Spinal cord (tissue), 9 donors: ENCODE measurements at regions not wholly inside any gene's neighbourhood (a gene's known extent, or its start where the extent isn't known, plus 50 kb on each side); places are given as distances from the start of the nearest gene placed in this dataset.
"Not testable (repeated sequence)": the region's sequence is repeated elsewhere in the genome, so short reads cannot be mapped to it uniquely, and the experiment has no call there.

ENCODE experiments used
- DNase-seq, 6 donors: peaks; one replicate each; pipeline versions ENCODE4 v3.0.0 to v3.0.0-alpha.2; 2013 to 2015; ENCODE audit warnings: low spot score in 6 of 6, low read depth in 4 of 6
- H3K27ac ChIP-seq: one replicate; pipeline ENCODE4 v1.5.1; 2013; ENCODE audit warnings: low read depth, low read length, control low read depth
- H3K27me3 ChIP-seq: one replicate; pipeline ENCODE4 v1.6.1; 2013; ENCODE audit warnings: low read length; ENCODE audit not compliant: control insufficient read depth, insufficient read depth
- H3K36me3 ChIP-seq: one replicate; pipeline ENCODE4 v1.6.1; 2013; ENCODE audit warnings: low read length; ENCODE audit not compliant: control insufficient read depth, insufficient read depth
- H3K4me1 ChIP-seq: one replicate; pipeline ENCODE4 v1.6.1; 2013; ENCODE audit warnings: low read length; ENCODE audit not compliant: control insufficient read depth, insufficient read depth
- H3K4me3 ChIP-seq: one replicate; pipeline ENCODE4 v1.5.1; 2013; ENCODE audit warnings: low read depth, low read length, control low read depth
- H3K9me3 ChIP-seq: one replicate; pipeline ENCODE4 v1.6.1; 2013; ENCODE audit warnings: low read length; ENCODE audit not compliant: control insufficient read depth, insufficient read depth
- WGBS: methylation state at CpG from one replicate; pipeline ENCODE4 v1.1.5; 2013; ENCODE audit warnings: missing lambda C conversion rate; ENCODE audit not compliant: insufficient coverage; 5-methylcytosine and 5-hydroxymethylcytosine counted together
- donor health status: healthy.

DNA sequence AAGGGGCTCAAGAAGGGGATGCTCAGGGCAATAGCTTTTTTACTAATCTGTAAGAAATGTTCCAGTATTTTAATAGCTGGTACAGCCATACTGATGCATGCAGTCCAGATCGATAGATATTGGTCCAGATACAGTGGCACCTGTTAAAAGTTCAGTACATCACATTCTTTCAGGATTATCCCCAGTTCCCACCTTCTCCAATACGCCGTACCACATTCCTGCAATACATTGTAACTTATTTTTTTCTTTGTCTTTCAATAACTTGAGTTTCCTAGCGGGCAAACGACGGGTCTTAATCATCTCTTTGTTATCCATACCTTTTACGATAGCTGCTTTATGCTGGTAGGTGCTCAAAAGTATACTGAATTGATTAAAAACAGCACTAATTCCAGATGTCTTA lies 136.1 kb upstream of the NBPF19 start:
- H3K9me3 ChIP-seq, H3K27ac ChIP-seq, H3K36me3 ChIP-seq, H3K4me3 ChIP-seq, H3K4me1 ChIP-seq, H3K27me3 ChIP-seq, DNase-seq: not testable (repeated sequence)
- WGBS = no CpG with 5 or more reads among the region's 7 CpGs

- not testable (repeated sequence) for H3K27me3 ChIP-seq, DNase-seq, H3K9me3 ChIP-seq, H3K36me3 ChIP-seq, H3K4me1 ChIP-seq, H3K4me3 ChIP-seq, H3K27ac ChIP-seq
- WGBS = no CpG with 5 or more reads among the region's 1 CpG
These were observed 125.4 kb upstream of the NBPF19 start for GRCh38 chr1:149349448-149349847.

DNA sequence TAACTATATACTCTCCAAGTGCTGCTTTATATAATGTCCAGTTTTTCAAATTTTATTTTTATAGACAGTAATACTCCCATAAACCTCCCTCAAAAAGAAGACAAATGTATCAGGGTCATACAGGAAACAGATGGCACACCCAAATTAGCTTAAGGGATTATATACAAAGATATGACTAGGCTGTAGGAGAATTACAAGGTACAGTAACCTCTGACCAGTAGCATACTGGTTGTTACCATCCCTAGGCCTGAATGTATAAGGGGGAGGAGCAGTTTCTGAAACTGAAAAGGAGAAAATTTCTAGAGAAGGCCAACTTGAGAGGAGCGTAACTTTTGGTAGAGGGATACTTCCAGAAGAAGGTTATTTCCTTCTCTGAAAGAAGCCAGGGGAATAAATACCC lies 122.6 kb upstream of the NBPF19 start:
- DNase-seq, H3K9me3 ChIP-seq, H3K4me3 ChIP-seq, H3K27me3 ChIP-seq, H3K36me3 ChIP-seq, H3K4me1 ChIP-seq, H3K27ac ChIP-seq: not testable (repeated sequence)
- no CpG with 5 or more reads among the region's 1 CpG for whole genome bisulfite sequencing

DNA sequence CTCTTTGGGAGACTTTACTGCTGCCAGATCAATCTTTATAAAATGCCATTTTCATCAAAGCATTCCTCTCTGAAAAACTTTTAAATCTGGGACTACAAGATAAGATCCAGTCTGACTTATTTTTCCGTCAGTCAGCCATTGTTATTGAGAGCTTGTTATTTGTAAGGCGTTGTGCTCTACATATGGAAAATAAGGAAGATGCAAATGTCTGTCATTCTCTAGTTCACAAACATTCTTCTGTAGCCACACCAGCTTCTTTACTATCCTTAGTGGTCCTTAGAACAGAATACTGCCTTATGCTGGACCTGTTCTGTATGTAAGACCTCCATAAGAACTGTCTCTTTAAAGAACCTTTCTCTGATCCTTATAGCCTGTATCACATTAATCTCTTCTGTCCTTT lies 120.3 kb upstream of the NBPF19 start:
- no CpG with 5 or more reads among the region's 2 CpGs for WGBS
- H3K27me3 ChIP-seq, H3K27ac ChIP-seq, DNase-seq, H3K9me3 ChIP-seq, H3K36me3 ChIP-seq, H3K4me1 ChIP-seq, H3K4me3 ChIP-seq: not testable (repeated sequence)

GRCh38 chr1:149355748-149356147 lies 119.1 kb upstream of the NBPF19 start:
- not testable (repeated sequence) for H3K27ac ChIP-seq, DNase-seq, H3K9me3 ChIP-seq, H3K4me1 ChIP-seq, H3K27me3 ChIP-seq, H3K4me3 ChIP-seq, H3K36me3 ChIP-seq
- WGBS = no CpG with 5 or more reads among the region's 1 CpG

DNA sequence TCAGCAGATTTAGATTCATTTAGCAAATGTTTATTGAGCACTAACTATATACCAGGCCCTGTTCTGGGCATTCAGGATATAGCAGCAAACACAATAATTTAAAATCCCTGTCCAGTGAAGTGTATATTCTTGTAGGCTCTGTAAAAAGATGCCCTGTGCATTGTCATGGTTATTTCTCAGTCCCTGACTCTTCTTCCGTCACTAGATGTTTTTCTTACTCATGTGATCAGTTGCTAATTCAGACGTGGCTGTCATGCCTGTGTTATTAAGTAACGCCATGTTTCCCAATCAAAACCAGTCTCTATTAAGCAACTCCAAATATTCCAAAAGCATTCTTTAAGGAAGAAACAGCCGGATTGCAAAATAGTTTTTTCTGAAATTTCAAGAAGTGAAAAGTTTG lies 118.7 kb upstream of the NBPF19 start:
- not testable (repeated sequence) for H3K36me3 ChIP-seq

GRCh38 chr1:149360351-149360750 lies 114.5 kb upstream of the NBPF19 start:
- not testable (repeated sequence) for H3K4me3 ChIP-seq, H3K27ac ChIP-seq, H3K36me3 ChIP-seq, H3K27me3 ChIP-seq, DNase-seq, H3K4me1 ChIP-seq, H3K9me3 ChIP-seq
- WGBS = no CpG with 5 or more reads among the region's 3 CpGs

More for the DNA sequence above, 118.7 kb upstream of the NBPF19 start:
- H3K4me1 ChIP-seq, H3K4me3 ChIP-seq, H3K27ac ChIP-seq, H3K27me3 ChIP-seq, DNase-seq, H3K9me3 ChIP-seq: not testable (repeated sequence)
- no CpG with 5 or more reads among the region's 4 CpGs for WGBS

DNA sequence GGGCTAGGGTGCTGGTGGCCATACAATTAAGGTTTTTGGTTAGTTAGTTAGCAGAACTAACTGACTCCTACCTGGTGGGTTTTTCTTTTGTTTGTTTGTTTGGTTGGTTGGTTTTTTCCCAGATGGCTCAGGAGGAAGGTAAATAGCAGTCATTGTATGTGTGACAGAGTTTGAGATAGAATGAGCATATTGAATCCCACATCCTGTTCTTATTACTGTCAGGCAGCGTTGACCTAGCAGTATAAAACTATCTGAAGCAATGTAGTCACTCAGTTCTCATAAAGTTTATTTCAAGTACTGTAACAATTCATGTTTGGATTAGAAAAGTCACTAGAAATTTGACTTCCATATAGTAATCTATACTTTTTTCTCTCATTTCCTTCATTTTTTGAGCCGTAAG lies 113.5 kb upstream of the NBPF19 start:
- H3K27ac ChIP-seq, DNase-seq, H3K9me3 ChIP-seq, H3K27me3 ChIP-seq, H3K4me1 ChIP-seq, H3K4me3 ChIP-seq, H3K36me3 ChIP-seq: not testable (repeated sequence)
- no CpG with 5 or more reads among the region's 2 CpGs for WGBS

- WGBS = no CpG with 5 or more reads among the region's 1 CpG
- H3K4me3 ChIP-seq, H3K27ac ChIP-seq, H3K27me3 ChIP-seq, H3K4me1 ChIP-seq, DNase-seq, H3K36me3 ChIP-seq, H3K9me3 ChIP-seq: not testable (repeated sequence)
These were observed 110.5 kb upstream of the NBPF19 start for GRCh38 chr1:149364188-149364981.

DNA sequence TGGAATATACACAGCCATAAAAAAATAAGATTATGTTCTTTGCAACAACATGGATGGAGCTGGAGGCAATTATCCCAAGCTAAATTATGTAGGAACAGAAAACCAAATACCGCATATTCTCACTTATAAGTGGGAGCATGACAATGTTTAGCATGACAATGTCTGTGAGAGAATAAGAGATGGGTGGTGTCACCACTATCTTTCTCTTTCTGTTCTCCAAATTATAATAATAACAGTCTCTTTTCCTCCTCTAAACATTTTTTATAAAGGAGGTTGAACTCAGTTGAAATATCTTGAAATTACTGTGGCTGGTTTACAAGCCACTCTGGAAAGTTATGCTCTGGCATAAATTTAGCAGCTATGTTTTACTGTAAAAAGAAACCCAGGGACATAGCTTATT lies 108.4 kb upstream of the NBPF19 start:
- H3K27ac ChIP-seq = not testable (repeated sequence)

More for the DNA sequence above, 108.4 kb upstream of the NBPF19 start:
- not testable (repeated sequence) for H3K4me1 ChIP-seq, H3K36me3 ChIP-seq, H3K9me3 ChIP-seq, DNase-seq, H3K27me3 ChIP-seq, H3K4me3 ChIP-seq
- no CpG with 5 or more reads among the region's 1 CpG for WGBS
